GM23338 (cell line): ENCODE measurements at regions not wholly inside any gene's neighbourhood (a gene's known extent, or its start where the extent isn't known, plus 50 kb on each side); places are given as distances from the start of the nearest gene placed in this dataset.

ENCODE experiments used
- ATAC-seq: fragments of 200-7000 bp; cut with Tn5 transposase; 3 replicates; pipeline ENCODE4 v1.9.1; 2020
- DNase-seq: peaks from one replicate; pipeline ENCODE4 v3.0.0-alpha.2; 2015; ENCODE audit warnings: low spot score
- H2AFZ ChIP-seq: fragments of 200-600 bp; sonication (generic); 2 replicates; pipeline ENCODE4 v1.8.0; 2016; ENCODE audit warnings: antibody characterized with exemption, mild to moderate bottlenecking, moderate library complexity
- H3F3A ChIP-seq: fragments of 200-600 bp; sonication (generic); replicated peaks from 2 replicates; pipeline ENCODE4 v1.8.0; 2017; ENCODE audit warnings: antibody characterized with exemption, mixed run types, low read depth
- H3K27ac ChIP-seq: fragments of 200-600 bp; sonication (generic); 2 replicates; pipeline ENCODE4 v1.6.1; 2016; ENCODE audit warnings: low read depth
- H3K27me3 ChIP-seq: fragments of 200-600 bp; sonication (generic); 2 replicates; pipeline ENCODE4 v1.8.0; 2016; ENCODE audit warnings: mild to moderate bottlenecking, mixed run types, moderate library complexity; ENCODE audit not compliant: insufficient read depth
- H3K36me3 ChIP-seq: fragments of 200-600 bp; sonication (generic); 2 replicates; pipeline ENCODE4 v1.8.0; 2016; ENCODE audit warnings: mild to moderate bottlenecking; ENCODE audit not compliant: insufficient read depth
- H3K4me1 ChIP-seq: fragments of 200-600 bp; sonication (generic); 2 replicates; pipeline ENCODE4 v1.8.0; 2016; ENCODE audit warnings: mild to moderate bottlenecking, moderate library complexity; ENCODE audit not compliant: insufficient read depth
- H3K4me2 ChIP-seq: fragments of 200-600 bp; sonication (generic); 2 replicates; pipeline ENCODE4 v1.7.1; 2017; ENCODE audit warnings: mixed run types
- H3K4me3 ChIP-seq: fragments of 200-600 bp; sonication (generic); 2 replicates; pipeline ENCODE4 v1.6.1; 2016; ENCODE audit warnings: mixed run types
- H3K79me2 ChIP-seq: fragments of 200-600 bp; sonication (generic); replicated peaks from 2 replicates; pipeline ENCODE4 v1.8.0; 2017; ENCODE audit warnings: mild to moderate bottlenecking; ENCODE audit not compliant: insufficient read depth
- H3K9me2 ChIP-seq: fragments of 200-600 bp; sonication (generic); 2 replicates; pipeline ENCODE4 v1.8.0; 2017; ENCODE audit not compliant: insufficient read depth
- H4K20me1 ChIP-seq: fragments of 200-600 bp; sonication (generic); replicated peaks from 2 replicates; pipeline ENCODE4 v1.8.0; 2017; ENCODE audit warnings: mild to moderate bottlenecking; ENCODE audit not compliant: insufficient read depth
- H3K27ac Mint-ChIP-seq: 2 replicates; pipeline ENCODE4 v1.8.0; 2020; ENCODE audit warnings: inconsistent platforms, mild to moderate bottlenecking, moderate library complexity, mixed read lengths
- H3K27me3 Mint-ChIP-seq: 3 replicates; pipeline ENCODE4 v1.8.0; 2022; ENCODE audit warnings: low read depth, mild to moderate bottlenecking, moderate library complexity, mixed read lengths, inconsistent platforms; ENCODE audit not compliant: insufficient read depth, poor library complexity
- H3K36me3 Mint-ChIP-seq: 3 replicates; pipeline ENCODE4 v1.8.0; 2021; ENCODE audit warnings: low read depth, mild to moderate bottlenecking, inconsistent platforms, moderate library complexity, mixed read lengths
- H3K4me1 Mint-ChIP-seq: 3 replicates; pipeline ENCODE4 v1.8.0; 2020; ENCODE audit warnings: mild to moderate bottlenecking, inconsistent platforms, mixed read lengths
- H3K4me3 Mint-ChIP-seq: 3 replicates; pipeline ENCODE4 v1.8.0; 2021; ENCODE audit warnings: moderate library complexity, mild to moderate bottlenecking, inconsistent platforms, mixed read lengths
- H3K9me3 Mint-ChIP-seq: 3 replicates; pipeline ENCODE4 v1.8.0; 2020; ENCODE audit warnings: moderate library complexity, mild to moderate bottlenecking, inconsistent platforms, mixed read lengths
- CREB1 ChIP-seq: fragments of 250-450 bp; sonication (Bioruptor Pico); IDR thresholded peaks from 2 replicates; pipeline ENCODE4 v1.5.0; 2020; ENCODE audit warnings: low read depth, mild to moderate bottlenecking, moderate library complexity
- EZH2 ChIP-seq: fragments of 200-600 bp; sonication (generic); IDR thresholded peaks from one replicate; pipeline ENCODE4 v1.8.0; 2017; ENCODE audit warnings: antibody characterized with exemption, mild to moderate bottlenecking, low read depth; ENCODE audit not compliant: unreplicated experiment
- JUNB ChIP-seq: IDR thresholded peaks from one replicate; pipeline ENCODE4 v1.6.1; 2016; ENCODE audit warnings: antibody characterized with exemption; ENCODE audit not compliant: unreplicated experiment
- NANOG ChIP-seq: IDR thresholded peaks from 2 replicates; pipeline ENCODE4 v1.6.1; 2016; ENCODE audit warnings: antibody characterized with exemption, borderline replicate concordance
- STAT1 ChIP-seq: IDR thresholded peaks from one replicate; pipeline ENCODE4 v1.6.1; 2016; ENCODE audit warnings: antibody characterized with exemption; ENCODE audit not compliant: unreplicated experiment
- ZNF114 ChIP-seq: fragments of 250-450 bp; sonication (Bioruptor Pico); IDR thresholded peaks from 2 replicates; pipeline ENCODE4 v1.5.0; 2020; ENCODE audit warnings: mild to moderate bottlenecking, moderate library complexity
- ZNF331 ChIP-seq: fragments of 250-450 bp; sonication (Bioruptor Pico); IDR thresholded peaks from 2 replicates; pipeline ENCODE4 v1.5.0; 2020; ENCODE audit warnings: low read depth, mild to moderate bottlenecking, moderate library complexity
- TF ChIP-seq, protein P1 (sequence below): fragments of 250-450 bp; sonication (Bioruptor Pico); IDR thresholded peaks from 2 replicates; pipeline ENCODE4 v1.5.0; 2020; ENCODE audit warnings: mild to moderate bottlenecking, moderate library complexity
- TF ChIP-seq, protein P2 (sequence below): IDR thresholded peaks from one replicate; pipeline ENCODE4 v1.6.1; 2018; ENCODE audit warnings: antibody characterized with exemption; ENCODE audit not compliant: unreplicated experiment
- TF ChIP-seq, protein P3 (sequence below), 2 experiments: fragments of 200-600 bp in 1 of 2; sonication (generic) in 1 of 2; conservative IDR thresholded peaks; 2 replicates each; pipeline versions ENCODE4 v1.5.1 to v1.6.1; 2016 to 2017; ENCODE audit warnings: antibody characterized with exemption in 2 of 2, low read depth in 2 of 2, mild to moderate bottlenecking in 2 of 2, moderate library complexity in 1 of 2

DNA sequence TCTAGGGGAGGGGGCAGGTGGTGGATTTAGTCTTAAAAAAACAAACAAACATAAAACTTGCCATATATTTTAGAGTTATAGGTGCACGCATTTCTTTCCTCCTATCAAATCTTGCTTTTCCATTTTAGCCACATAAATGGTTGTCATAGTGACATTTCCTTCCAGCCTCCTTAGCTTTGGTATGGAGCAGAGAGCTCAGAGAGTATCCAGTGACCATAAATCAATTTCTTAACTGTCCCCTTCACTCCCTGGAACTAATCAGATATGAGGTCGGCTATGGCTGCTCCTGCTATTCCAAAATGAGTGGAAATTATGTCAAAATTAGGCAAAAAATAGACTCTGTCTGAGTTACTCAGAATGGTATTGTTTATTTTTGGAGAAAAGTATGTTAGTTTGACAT lies 164.5 kb downstream of the EBLN2 start (continued):
- TF ChIP-seq, protein P1, sequence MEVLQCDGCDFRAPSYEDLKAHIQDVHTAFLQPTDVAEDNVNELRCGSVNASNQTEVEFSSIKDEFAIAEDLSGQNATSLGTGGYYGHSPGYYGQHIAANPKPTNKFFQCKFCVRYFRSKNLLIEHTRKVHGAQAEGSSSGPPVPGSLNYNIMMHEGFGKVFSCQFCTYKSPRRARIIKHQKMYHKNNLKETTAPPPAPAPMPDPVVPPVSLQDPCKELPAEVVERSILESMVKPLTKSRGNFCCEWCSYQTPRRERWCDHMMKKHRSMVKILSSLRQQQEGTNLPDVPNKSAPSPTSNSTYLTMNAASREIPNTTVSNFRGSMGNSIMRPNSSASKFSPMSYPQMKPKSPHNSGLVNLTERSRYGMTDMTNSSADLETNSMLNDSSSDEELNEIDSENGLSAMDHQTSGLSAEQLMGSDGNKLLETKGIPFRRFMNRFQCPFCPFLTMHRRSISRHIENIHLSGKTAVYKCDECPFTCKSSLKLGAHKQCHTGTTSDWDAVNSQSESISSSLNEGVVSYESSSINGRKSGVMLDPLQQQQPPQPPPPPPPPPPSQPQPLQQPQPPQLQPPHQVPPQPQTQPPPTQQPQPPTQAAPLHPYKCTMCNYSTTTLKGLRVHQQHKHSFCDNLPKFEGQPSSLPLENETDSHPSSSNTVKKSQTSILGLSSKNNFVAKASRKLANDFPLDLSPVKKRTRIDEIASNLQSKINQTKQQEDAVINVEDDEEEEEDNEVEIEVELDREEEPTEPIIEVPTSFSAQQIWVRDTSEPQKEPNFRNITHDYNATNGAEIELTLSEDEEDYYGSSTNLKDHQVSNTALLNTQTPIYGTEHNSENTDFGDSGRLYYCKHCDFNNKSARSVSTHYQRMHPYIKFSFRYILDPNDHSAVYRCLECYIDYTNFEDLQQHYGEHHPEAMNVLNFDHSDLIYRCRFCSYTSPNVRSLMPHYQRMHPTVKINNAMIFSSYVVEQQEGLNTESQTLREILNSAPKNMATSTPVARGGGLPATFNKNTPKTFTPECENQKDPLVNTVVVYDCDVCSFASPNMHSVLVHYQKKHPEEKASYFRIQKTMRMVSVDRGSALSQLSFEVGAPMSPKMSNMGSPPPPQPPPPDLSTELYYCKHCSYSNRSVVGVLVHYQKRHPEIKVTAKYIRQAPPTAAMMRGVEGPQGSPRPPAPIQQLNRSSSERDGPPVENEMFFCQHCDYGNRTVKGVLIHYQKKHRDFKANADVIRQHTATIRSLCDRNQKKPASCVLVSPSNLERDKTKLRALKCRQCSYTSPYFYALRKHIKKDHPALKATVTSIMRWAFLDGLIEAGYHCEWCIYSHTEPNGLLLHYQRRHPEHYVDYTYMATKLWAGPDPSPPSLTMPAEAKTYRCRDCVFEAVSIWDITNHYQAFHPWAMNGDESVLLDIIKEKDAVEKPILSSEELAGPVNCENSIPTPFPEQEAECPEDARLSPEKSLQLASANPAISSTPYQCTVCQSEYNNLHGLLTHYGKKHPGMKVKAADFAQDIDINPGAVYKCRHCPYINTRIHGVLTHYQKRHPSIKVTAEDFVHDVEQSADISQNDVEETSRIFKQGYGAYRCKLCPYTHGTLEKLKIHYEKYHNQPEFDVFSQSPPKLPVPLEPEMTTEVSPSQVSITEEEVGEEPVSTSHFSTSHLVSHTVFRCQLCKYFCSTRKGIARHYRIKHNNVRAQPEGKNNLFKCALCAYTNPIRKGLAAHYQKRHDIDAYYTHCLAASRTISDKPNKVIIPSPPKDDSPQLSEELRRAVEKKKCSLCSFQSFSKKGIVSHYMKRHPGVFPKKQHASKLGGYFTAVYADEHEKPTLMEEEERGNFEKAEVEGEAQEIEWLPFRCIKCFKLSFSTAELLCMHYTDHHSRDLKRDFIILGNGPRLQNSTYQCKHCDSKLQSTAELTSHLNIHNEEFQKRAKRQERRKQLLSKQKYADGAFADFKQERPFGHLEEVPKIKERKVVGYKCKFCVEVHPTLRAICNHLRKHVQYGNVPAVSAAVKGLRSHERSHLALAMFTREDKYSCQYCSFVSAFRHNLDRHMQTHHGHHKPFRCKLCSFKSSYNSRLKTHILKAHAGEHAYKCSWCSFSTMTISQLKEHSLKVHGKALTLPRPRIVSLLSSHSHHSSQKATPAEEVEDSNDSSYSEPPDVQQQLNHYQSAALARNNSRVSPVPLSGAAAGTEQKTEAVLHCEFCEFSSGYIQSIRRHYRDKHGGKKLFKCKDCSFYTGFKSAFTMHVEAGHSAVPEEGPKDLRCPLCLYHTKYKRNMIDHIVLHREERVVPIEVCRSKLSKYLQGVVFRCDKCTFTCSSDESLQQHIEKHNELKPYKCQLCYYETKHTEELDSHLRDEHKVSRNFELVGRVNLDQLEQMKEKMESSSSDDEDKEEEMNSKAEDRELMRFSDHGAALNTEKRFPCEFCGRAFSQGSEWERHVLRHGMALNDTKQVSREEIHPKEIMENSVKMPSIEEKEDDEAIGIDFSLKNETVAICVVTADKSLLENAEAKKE (CRISPR knock-in tag): no peak
- TF ChIP-seq, protein P2, sequence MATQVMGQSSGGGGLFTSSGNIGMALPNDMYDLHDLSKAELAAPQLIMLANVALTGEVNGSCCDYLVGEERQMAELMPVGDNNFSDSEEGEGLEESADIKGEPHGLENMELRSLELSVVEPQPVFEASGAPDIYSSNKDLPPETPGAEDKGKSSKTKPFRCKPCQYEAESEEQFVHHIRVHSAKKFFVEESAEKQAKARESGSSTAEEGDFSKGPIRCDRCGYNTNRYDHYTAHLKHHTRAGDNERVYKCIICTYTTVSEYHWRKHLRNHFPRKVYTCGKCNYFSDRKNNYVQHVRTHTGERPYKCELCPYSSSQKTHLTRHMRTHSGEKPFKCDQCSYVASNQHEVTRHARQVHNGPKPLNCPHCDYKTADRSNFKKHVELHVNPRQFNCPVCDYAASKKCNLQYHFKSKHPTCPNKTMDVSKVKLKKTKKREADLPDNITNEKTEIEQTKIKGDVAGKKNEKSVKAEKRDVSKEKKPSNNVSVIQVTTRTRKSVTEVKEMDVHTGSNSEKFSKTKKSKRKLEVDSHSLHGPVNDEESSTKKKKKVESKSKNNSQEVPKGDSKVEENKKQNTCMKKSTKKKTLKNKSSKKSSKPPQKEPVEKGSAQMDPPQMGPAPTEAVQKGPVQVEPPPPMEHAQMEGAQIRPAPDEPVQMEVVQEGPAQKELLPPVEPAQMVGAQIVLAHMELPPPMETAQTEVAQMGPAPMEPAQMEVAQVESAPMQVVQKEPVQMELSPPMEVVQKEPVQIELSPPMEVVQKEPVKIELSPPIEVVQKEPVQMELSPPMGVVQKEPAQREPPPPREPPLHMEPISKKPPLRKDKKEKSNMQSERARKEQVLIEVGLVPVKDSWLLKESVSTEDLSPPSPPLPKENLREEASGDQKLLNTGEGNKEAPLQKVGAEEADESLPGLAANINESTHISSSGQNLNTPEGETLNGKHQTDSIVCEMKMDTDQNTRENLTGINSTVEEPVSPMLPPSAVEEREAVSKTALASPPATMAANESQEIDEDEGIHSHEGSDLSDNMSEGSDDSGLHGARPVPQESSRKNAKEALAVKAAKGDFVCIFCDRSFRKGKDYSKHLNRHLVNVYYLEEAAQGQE: no peak
- TF ChIP-seq STAT1 (no peak), ZNF331 (no peak), JUNB (no peak)

DNA sequence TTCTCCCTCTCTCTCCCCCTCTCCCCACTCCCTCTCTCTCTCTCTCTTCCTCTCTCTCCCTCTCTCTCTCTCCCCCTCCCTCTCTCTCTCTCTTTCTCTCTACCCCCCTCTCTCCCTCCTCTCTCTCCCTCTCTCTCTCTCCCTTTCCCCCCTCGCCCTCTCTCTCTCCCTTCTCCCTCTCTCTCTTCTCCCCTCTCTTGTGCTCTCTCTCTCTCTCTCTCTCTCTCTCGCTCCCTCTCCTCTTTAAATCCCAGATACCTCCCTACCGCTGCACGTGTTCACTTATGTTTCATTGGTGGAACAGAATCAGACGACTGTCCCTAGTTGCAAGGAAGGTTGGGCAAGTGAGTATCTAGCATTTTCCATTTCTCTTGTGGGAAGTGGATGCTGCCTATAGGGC lies 166.5 kb downstream of the EBLN2 start:
- H3K27ac Mint-ChIP-seq: no peak overlapping the region
- H3K4me3 Mint-ChIP-seq: no peak overlapping the region
- H3K27me3 Mint-ChIP-seq: no peaks in the 10 kb centered on the region
- no peak for DNase-seq
- no peaks in the 10 kb centered on the region for H3K27me3 ChIP-seq
- no peaks in the 10 kb centered on the region for H3K79me2 ChIP-seq
- no peak overlapping the region for H3K4me3 ChIP-seq
- no peaks in the 10 kb centered on the region for H3F3A ChIP-seq
- no peak for ATAC-seq
- peak overlapping the region; percentile 72 for H2AFZ ChIP-seq
- H3K4me1 Mint-ChIP-seq: peaks cover 13% of the 10 kb centered on the region
- H3K36me3 Mint-ChIP-seq: no peaks in the 10 kb centered on the region
- no peaks in the 10 kb centered on the region for H4K20me1 ChIP-seq
- H3K4me2 ChIP-seq: no peak overlapping the region
- no peaks in the 10 kb centered on the region for H3K9me2 ChIP-seq
- H3K27ac ChIP-seq: no peak overlapping the region
- H3K9me3 Mint-ChIP-seq: no peaks in the 10 kb centered on the region; the same call in 2 of the 3 replicates
- no peaks in the 10 kb centered on the region for H3K36me3 ChIP-seq
- H3K4me1 ChIP-seq: no peaks in the 10 kb centered on the region
- TF ChIP-seq NANOG (no peak), ZNF114 (no peak), EZH2 (no peak), STAT1 (no peak), JUNB (no peak), CREB1 (no peak)
- TF ChIP-seq, protein P3, sequence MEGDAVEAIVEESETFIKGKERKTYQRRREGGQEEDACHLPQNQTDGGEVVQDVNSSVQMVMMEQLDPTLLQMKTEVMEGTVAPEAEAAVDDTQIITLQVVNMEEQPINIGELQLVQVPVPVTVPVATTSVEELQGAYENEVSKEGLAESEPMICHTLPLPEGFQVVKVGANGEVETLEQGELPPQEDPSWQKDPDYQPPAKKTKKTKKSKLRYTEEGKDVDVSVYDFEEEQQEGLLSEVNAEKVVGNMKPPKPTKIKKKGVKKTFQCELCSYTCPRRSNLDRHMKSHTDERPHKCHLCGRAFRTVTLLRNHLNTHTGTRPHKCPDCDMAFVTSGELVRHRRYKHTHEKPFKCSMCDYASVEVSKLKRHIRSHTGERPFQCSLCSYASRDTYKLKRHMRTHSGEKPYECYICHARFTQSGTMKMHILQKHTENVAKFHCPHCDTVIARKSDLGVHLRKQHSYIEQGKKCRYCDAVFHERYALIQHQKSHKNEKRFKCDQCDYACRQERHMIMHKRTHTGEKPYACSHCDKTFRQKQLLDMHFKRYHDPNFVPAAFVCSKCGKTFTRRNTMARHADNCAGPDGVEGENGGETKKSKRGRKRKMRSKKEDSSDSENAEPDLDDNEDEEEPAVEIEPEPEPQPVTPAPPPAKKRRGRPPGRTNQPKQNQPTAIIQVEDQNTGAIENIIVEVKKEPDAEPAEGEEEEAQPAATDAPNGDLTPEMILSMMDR (conservative IDR thresholded peaks at IDR 0.05; ENCODE audit: low read depth in 2 of 2): no peak
- TF ChIP-seq, protein P2: no peak
